GM18499 (cell line): ENCODE measurements at regions not wholly inside any gene's neighbourhood (a gene's known extent, or its start where the extent isn't known, plus 50 kb on each side); places are given as distances from the start of the nearest gene placed in this dataset.

ENCODE experiments used
- ATAC-seq: cut with Tn5 transposase; IDR thresholded peaks from one replicate; pipeline ENCODE4 v1.9.1; 2021; ENCODE audit warnings: moderate number of reproducible peaks; ENCODE audit not compliant: insufficient read depth, unreplicated experiment

DNA sequence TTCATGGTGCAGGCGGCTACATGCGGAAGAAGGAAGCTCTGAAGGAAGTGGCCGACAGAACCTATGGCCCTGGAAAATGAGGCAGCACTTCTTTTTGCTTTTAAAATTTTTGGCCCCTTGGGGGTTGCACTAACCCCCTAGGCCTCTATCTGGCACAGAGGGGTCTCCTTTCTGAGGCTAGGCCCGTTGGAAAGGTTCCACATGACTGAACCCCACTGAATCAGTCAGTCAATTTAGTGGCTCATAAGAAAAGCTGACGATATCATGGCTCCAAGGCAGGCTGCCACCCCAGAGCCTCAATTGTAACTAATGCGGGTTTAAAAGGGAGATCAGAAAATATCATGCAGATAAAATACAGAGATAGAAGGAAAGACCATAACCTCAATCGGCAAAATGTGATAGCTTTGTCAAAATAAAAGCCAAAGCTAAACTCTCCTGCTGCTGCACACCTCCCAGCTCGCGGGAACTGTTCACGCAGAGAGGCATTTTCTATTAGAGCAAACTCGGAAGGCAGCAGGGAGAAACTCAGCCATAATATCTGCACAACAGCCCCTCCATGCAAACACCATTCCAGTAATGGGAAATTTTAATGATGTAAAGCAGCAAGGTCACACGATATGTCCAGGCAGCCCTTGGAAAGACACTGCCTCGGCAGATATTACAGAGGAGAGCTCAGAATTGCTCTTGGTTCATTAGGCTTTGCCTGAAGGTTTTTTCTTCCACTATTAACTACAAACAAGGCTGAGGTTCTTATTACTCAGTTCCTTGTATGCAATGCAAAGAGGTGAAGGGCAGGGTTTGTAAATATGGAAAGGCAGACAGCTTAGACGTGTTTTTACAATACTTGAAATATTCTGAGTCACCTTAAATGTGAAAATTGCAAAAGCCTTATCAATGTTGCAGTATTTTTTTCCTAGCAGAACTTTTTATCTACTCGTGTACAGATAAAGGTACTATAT is 200.4 kb upstream of the PMFBP1 start:
- ATAC-seq = no peak

DNA sequence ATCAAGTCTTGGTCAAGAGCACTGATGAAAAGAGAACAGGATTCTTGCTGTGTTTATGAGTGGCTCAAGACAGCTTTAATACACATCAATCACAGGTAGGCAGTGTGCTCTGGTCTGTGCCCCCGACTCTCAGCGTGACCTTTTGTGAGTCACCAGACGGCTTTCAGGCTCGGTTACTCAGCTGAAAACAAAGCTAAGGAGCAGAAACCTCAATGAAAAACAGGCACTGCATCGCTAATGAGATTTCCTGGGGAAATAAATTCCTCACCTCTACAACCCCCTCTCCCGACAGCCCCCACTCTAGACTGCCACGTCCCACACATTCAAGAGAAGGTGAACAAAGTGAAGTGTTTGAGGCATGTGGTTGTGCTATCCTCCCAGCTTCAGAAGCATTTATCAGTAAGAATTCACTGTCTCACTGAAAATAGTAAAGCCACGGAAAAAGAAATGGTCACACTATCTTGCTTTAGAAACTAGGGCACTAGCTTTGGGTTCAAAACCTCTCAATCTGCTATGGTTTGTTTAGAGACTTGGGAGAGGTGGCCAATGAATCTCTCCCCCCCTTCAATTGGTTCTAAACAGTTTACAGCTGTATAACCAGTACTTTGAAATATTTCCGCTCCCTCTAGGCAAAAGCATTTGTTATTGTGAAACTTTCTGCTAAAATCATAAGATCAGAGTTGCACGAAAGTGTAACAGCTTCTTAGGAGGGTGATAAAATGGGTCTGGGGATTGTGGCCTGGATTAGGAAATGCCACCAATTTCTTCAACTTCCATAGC is 199.5 kb upstream of the PMFBP1 start:
- no peak for ATAC-seq

DNA sequence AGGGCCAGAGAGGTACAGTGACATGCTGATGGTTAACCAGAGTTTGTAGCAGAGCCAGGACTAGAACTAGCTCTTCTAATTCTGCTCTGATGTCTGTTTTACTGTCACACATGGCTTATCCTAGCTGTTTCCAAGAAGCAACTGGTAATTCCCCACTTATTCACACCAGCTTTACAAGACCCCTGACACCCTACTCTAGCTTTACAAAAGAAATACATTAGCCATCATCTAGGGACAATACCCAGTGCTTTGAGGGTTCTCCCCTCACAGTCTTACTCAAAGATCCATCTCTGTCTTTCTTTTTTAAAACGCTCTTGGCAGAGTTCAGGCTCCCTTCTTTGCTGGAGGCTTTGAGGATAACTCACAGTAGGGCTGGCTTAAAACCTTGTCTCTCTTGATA is 197.3 kb upstream of the PMFBP1 start:
- ATAC-seq = no peak

DNA sequence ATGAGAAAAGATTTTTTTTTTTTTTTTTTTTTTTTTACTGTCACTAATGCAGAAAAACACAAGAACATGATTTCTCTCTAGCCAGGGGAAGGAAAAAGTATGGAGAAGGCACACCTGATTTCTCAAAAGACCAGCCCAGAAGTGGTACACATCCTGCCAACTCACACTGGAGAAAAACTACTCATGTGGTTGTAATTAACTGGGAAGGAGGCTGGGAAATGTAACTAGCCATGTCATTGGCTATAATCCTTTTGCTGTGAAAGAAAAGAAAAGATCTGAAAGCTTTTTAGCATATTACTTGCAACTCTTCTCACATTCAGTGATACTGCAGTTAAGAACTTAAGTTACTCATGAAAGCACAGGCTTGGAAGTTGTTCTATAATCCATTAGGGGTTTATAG is 195.9 kb upstream of the PMFBP1 start:
- ATAC-seq = no peak

DNA sequence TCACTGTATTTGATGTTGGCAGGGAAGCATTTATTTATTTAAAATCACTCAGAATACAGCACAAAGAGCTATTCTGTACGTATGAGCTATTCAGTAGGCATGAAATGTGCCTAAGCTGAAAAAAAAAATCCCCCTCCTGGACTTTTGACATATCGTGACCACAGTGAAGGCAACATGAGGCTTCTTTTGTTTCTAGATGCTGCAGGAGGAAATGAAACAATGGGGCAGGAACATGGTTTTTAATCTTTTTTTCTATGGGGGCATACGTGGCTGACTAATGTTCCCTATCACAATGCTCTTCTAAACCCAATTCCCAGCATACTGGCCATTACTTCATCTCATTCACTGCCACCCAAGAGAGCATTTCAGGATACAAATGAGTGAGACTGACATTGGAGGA is 191.0 kb upstream of the PMFBP1 start:
- no peak for ATAC-seq

DNA sequence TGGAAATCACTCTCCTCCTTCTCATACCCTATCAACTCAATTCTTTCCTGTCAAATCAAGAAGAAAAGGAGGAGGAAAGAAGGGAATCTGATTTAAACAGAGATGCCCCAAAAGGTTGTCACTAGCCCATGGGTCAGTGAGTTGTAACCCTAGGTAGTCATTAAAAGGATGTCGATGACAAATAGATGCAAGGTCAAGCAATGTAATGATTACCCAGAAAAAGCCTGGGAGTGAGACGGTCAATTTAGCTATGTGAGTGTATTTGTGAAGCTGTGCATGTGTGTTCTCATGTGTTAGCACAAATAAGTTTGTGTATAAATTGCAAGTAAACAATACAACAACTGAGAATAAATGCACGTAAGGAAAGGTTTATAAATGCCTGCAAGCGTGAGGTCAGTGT is 190.5 kb upstream of the PMFBP1 start:
- ATAC-seq = no peak

DNA sequence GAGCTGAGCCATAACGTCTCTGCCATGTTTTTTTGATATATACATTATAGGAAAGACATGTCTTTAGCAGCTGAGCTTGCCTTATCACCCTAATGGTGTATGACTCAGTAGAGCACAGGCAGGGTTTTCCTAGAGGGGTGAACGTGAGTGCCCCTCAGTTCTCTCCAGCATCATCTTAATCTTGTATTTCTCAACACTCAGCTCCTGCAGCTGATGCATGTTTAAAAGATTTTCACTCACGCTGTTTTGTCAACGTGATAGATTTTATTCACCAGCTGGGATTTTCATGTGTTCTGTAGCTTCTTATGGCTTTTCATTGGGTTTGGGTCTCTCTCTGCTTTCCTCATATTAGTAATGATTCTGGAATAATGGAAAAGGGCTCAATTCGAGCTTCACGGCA is 186.0 kb upstream of the PMFBP1 start:
- no peak for ATAC-seq

DNA sequence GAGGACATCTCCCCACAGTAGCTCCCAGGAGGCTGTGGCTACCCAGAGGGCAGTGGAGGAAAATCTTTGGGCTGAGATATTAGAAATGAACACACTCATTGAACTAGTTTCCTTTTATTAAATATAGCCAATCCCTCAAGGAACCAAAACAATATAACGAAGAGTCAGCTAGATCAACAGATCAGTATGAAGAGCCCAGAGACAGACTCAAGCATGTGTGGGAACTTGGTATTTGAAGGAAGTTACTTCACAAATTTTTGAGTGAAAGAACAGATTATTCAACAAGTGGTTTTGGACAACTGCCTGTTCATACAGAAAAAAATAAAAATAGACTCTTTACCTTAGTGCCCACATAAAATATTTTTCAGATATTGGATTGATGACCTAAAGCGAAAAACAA is 183.6 kb upstream of the PMFBP1 start:
- ATAC-seq = no peak

DNA sequence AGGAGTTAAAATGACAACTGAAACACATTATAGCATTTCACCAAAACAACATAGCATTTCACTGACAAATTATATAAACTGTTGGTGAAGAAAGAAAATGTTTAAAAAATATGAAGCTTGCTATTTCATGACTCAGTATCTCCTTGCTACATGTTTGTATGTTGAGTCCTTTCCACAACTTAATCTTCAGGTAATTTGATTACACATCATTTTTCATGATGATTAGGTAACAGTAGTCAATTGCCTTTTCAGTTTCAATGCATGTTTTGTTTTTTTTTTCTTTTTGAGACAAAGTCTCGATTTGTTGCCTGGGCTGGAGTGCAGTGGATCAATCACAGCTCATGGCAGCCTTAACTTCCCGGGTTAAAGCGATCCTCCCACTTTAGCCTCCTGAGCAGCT is 177.8 kb upstream of the PMFBP1 start:
- no peak for ATAC-seq

DNA sequence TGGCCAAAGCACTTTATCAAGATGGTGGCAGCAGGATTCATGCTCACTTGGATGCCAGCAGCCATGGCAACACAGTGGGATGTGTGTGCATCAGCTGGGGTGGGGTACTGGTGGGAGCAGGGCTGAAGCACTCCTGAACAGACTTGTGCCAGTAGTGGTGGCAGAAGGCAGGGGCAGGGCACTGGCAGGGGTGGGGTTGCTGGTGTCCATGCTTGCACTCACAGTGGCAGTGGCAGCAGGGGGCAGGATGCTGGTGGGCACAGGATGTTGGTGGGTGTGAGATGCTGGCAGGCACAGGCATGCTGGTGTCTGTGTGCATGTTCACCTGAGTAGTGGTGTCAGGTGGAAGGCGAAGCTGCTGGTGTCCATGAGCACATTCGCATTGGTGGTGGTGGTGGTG is 161.0 kb upstream of the PMFBP1 start:
- ATAC-seq = no peak

DNA sequence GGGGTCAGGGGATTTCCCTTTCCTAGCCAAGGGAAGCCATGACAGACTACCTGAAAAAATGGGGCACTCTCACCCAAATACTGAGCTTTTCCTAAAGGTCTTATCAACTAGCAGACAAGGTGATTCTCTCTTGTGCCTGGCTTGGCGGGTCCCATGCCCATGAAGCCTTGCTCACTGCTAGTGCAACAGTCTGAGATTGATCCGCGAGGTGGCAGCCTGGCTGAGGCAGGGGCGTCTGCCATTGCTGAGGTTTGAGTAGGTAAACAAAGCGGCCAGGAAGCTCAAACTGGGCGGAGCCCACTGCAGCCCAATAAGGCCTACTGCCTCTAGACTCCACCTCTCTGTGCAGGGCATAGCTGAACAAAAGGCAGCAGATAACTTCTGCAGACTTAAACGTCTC is 152.6 kb upstream of the PMFBP1 start:
- no peak for ATAC-seq

DNA sequence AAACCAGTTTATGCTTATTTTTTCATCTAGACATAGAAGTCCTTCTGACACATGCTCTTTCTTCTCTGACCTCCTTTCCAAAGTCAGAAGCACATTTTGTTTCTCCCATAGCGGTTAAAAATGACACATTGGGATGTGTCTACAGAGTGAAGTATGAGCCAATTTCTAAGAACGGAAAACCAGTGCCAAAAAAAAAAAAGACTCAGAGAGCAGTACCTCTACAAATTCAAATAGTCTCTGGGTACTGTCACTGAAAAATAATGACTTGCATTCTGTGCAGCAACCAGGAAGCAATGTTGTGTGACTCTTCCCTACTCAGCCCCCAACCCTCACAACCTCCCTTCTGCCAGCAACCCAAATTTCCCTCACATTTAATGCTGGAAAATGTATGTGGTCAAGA is 145.5 kb upstream of the PMFBP1 start:
- no peak for ATAC-seq

DNA sequence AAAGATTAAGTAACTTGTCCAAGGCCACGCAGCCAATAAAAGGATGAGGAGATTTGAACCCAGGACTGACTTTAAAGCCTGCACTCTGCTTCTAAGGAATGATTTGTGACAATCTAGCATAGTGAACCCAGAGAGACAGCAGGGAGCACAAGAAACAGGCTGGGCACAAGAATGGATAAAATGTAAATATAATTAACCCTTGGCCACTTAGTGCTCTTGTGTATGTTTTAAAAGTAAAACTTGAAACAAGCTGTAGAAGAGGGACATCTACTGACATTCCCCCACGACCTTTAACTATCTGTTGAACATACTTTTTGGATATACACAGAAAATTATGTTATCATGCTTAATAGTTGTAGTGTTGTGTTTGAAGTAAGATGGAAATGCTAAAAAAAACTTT is 141.9 kb upstream of the PMFBP1 start:
- ATAC-seq = no peak

DNA sequence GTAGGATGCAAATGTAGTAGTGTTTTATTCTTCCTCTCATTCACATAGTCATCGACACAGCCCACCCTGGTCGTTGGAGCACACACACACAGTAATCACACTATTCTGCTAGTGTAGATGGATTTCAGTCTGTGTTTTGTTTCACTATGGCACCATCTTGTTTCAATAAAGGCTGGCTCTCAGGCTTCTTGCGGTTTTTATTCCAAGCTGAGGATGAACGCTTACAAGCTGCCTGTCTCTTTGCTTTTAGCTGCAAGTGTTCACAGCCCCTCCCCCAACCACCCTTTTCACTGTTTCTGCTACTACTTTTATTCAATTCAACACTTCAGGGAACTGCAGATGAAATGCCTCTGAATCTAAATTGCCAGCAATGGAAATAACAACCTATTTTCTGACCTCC is 140.9 kb upstream of the PMFBP1 start:
- ATAC-seq = no peak

DNA sequence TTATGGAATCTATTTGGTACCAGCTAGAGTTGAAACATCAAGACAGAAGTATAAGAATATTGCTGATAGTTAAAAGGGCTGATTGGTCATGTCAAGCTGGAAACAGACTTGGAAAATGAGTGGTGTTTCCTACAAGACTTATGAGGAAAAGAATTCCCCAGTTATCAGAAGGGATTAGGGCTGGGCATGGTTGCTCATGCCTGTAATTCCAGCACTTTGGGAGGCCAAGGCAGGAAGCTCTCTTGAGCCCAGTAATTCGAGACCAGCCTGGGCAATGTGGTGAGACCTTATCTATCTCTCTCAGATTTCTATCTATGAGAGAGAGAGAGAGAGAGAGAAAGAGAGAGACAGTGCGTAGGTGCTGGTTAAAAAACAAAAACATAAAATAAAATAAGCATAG is 139.5 kb upstream of the PMFBP1 start:
- ATAC-seq = no peak

DNA sequence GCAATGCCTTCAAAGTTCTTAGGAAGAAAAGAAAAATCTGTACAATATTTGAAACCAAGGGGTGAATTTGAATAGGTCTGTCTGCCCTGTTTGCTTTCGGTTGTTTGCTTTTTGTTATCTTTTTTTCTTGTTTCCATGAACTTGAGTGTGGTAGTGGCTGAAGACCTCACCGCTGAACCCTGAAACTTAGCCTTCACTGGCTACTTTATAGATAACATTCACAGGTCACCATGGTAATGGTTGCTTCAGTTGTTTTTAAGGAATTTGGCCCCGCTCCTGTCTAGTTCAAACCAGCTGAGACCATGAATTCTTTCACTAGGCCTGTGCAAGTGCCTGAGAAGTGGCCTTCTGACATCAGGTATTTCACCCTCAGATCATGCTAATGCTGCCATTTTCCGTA is 137.0 kb upstream of the PMFBP1 start:
- no peak for ATAC-seq

DNA sequence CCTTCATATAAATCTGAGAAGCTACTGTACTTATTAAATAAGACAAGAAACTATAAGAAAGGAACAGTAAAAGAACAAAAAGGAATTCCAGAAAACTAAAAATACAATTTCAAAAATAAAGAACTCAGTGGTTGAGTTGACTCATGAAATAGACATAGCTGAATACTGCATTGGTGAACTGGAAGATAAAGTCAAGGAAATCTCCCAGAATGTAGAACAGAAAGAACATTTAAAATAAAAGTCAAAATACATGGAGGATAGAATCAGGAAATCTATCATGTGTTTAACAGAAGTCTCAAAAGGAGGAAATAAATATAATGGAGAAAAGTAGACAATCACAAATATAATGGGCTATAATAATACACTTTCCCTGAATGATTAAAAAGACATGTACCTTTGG is 136.4 kb upstream of the PMFBP1 start:
- ATAC-seq = no peak

DNA sequence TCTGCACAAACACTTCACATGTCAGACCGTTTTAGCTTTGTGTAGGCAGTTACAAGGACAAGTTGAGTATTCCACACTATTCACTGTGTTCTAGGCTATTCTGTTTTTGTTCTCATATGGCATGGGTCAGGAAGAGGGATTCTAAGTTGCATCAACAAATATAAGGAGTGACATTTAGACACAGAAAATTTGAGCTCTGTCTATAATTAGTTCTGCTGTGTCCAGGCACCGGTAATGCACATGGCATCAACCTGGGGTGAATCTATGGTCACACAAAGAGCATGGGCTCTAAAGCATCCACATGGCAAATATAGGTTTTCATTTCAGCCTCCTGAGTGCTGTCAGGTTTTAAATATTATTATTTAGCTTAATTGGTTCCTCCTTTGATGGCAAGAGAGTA is 130.4 kb upstream of the PMFBP1 start:
- ATAC-seq = no peak

DNA sequence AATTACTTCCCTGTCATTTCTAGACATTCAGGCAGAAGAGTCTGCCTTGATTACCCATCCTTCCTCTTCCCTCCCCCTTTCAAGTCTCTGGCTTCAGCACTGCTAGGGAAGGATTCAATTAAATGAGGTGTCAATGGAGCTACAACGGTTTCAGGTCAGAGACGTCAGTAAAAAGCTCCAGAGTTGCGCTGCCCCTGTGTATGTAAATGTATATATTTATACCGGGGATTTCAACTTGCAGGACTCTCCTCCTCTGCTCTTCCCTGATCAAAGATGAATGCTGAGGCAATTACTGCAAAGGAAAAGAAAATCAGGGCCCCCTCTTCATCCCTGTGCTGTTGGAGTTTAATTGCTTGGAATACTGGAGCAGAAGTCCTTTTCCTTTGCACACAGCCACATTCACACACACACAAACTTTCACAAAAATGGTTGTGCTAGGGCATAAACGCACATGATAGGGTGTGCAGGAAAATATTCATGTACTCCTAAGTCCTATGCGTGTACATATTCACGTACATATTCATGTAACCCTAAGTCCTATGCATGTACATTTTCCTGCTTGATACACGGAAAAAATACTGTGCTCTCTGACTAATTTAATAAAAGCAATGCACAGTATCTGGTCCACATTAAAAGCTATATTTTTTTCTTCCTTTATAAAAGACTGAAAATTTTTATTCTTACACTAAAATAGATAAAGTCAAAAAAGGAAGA is 129.7 kb upstream of the PMFBP1 start:
- ATAC-seq = no peak

DNA sequence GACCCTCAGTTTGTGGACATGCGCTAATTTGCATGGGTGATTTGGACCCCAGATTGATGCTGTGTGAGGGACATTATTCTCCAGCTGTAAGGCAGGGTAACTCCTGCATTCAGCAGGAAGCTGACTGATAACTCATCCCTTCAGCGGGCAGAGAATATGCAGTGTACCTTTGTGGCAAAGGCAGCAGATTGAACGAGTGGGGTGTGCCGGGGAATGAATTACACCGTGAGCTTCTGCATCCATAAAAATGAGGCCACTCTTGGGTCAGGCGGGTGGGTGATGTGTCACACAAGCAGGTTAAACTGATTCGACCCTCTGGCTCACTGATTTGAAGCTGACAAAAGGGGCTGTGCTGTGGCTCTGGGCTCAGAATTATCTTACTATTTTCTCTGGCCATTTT is 128.9 kb upstream of the PMFBP1 start:
- no peak for ATAC-seq

DNA sequence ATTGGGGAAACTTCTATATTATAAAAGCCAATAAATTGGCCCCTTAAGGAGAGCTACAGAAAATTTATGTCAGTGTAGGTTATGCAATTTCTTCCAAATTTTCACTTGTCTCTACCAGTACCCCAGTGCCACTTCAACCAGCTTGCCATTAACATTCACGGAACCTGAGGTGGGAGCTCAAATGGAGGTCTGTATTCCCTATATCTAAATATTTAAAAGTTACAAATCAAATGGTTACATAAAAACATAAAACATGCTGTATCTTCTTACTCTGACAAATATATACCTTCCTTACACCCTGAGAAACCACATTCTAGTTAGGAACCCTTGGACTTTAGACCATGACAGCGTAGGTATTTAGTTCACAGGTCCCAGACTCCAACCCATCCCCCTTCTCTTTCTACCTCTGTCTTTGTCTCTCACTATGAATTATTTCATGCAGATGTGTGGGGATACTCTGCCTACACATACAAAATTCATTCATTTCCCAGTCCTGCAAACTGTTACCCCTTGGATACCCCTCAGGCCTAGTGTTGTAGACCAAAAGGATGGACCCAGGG is 127.8 kb upstream of the PMFBP1 start:
- no peak for ATAC-seq
